H54 (cell line): ENCODE measurements at regions not wholly inside any gene's neighbourhood (a gene's known extent, or its start where the extent isn't known, plus 50 kb on each side); places are given as distances from the start of the nearest gene placed in this dataset.
"Not testable (repeated sequence)": the region's sequence is repeated elsewhere in the genome, so short reads cannot be mapped to it uniquely, and the experiment has no call there.

Experiments
- DNase-seq: peaks from one replicate; pipeline ENCODE4 v3.0.0; 2011; ENCODE audit warnings: low spot score, mixed read lengths; ENCODE audit not compliant: insufficient read length
- FAIRE-seq: peaks from 3 replicates; lab custom pipeline; 2011; peaks lifted over from hg19 to GRCh38; lab: Jason Lieb, UNC
- POLR2A ChIP-seq: IDR thresholded peaks from 2 replicates; pipeline ENCODE4 v1.6.1; 2011; ENCODE audit warnings: low read depth, mild to moderate bottlenecking, low read length

DNA sequence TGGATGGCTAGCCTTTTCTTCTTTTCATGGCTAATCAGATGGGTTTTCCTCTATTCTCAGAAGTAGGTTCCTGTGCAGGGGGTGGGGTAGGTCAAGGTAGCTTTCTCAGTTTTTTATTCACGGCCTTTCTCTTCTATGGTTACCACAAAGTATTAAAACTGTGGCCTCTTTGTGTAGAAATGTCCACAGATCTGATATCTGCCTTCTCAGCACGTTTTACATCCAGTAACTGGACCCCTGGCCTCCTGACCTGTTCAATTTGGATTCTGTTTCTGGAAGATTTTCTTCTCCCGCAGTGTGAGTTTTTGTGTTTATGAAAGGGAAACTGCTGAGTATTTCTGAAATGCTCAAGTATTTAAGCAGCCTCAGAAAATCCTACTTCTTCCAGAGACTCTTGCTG, 688.5 kb downstream of the RAPGEF2 start:
- no peak for DNase-seq
- no peak for FAIRE-seq
- no peak for TF ChIP-seq POLR2A

DNA sequence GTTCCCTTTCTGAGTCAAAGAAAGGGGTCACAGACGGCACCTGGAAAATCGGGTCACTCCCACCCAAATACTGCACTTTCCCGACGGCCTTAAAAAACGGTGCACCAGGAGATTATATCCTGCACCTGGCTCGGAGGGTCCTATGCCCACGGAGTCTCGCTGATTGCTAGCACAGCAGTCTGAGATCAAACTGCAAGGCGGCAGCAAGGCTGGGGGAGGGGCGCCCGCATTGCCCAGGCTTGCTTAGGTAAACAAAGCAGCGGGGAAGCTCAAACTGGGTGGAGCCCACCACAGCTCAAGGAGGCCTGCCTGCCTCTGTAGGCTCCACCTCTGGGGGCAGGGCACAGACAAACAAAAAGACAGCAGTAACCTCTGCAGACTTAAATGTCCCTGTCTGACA, 701.7 kb downstream of the RAPGEF2 start:
- FAIRE-seq, DNase-seq: not testable (repeated sequence)

DNA sequence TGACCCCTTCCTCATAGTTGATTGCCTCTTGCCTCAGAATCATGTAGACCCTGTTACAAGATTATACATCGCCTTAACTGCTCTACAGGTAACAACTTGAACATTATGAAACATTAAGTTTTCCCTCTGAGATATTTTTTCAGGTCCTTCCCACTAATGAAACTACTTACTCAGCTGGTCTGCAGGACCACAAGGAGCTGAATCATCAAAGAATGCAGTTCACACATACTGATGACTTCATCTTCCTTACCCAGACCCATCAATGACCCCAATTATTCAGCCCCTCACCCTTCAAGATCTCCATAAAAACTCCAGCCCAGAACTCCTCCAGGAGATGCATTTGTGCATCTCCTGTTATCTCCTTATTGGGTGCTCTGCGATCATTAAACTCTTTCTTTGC, 720.9 kb downstream of the RAPGEF2 start:
- DNase-seq (no peak), FAIRE-seq (no peak)
- TF ChIP-seq POLR2A: no peak

DNA sequence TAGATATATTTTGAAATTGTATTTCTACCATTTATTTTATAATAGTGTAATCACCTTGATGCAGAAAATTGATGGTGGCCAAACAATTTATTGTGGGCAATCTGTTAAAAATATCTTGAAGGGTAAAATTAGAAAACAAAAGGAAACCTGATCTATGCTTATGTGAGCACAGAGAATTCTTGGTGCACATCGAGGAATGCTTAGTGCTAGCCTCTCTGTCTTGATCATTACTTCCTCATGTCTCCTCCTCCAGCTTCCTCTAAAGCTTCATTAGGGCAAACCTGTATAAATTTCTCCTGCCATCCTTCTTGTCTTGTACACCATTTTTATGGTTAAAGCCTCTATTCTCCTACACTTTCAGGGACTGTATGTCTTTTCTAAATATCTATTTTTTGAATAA, 725.8 kb downstream of the RAPGEF2 start:
- FAIRE-seq: no peak
- no peak for TF ChIP-seq POLR2A
- no peak for DNase-seq

DNA sequence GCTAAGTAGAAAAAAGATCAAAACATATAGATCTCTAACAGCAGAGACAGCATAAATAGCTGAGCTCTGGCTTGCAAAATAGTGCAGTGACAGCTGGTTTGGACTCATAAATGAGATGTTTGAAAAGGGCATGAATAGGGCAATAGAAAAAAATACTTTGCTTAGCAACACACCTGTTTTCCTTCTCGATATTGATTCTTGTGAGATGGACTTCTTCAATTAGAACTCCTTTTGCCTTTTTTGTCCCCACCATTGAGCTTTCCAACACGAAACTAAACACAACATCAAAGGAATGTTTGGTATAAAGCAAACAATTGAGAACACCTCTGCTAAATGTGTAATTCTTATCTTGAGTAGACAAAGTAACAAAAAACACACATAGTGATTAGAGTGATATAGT, 726.3 kb downstream of the RAPGEF2 start:
- FAIRE-seq: no peak
- TF ChIP-seq POLR2A: no peak
- no peak for DNase-seq

DNA sequence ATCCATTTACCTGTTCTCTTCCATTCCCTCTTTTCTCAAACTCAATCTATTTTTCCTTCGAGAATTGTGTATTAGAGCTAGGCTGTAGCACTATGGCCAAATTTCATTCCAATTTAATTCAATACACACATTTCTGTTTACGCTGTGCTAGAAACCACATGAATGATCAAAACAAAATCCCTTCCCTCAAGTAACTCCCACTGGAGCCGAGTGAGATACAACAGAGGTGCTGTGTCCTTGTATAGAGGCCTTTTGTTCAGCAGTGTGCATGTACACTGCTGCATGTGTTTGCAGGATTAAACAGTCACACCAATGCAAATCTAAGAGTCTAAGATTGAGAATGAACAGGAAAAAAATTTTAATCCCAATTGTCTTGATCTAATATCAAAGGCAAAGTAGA, 734.2 kb downstream of the RAPGEF2 start:
- no peak for TF ChIP-seq POLR2A
- no peak for DNase-seq
- no peak for FAIRE-seq

DNA sequence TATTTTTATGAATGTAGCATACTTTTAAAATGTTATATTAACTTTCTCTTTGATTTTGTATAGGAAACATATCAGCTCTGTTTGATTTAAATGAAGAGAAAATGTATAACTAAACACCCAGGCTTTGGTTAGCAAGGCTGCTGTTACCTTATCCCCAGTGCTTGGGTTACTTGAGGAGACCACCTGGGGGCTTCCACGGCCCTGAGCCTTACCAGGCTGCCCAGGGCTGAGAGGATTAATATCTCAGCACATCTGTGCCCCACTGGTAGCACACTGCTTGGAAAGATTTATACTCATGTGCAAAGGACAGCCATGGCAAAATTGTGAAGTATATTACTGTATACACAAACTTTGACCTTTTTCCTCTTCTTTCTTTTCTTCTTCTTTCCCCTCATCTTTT, 752.9 kb downstream of the RAPGEF2 start:
- FAIRE-seq (no peak), DNase-seq (no peak)
- TF ChIP-seq POLR2A: no peak

DNA sequence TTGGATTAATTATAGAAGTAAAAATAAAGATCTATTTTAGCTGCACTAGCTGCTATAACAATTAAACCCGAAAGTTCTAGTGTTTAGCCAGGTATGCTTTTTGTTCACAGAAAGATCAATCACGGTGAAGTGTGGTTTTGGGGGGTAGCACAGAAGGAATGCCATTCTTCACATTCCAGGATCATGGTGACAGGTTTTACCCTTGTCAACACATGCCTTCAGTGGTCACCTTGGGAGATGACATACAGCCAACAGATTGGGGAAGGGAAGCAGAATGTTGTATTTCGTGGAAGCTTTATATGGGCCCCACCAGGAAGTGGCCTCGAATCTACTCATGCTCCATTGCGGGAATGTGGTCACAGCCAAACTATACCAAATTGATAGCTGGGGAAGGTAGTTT, 753.6 kb downstream of the RAPGEF2 start:
- DNase-seq: no peak
- FAIRE-seq: no peak
- no peak for TF ChIP-seq POLR2A

DNA sequence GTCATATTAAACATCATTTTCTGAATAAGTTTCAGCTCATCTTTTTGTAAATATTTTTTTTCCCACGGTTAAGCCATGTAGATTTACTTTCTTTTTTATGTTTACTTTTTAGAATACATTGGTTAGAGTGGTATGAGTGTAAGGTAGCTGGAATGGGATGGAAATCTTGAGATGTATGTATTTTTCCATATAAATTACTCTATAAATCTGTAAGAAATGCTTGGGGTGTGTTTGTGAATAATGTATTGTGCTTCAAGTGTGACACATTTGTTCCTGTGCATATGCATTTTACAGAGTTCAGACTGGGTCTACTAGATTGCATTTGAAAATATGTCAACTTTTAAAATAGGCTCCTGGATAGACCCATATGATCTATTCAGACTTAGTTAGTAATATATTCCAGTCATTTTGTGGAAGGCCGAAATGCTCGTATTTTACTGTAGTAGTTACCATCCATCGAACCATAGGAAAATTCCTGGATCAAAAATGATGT, 756.8 kb downstream of the RAPGEF2 start:
- DNase-seq (no peak), FAIRE-seq (no peak)
- TF ChIP-seq POLR2A: no peak

DNA sequence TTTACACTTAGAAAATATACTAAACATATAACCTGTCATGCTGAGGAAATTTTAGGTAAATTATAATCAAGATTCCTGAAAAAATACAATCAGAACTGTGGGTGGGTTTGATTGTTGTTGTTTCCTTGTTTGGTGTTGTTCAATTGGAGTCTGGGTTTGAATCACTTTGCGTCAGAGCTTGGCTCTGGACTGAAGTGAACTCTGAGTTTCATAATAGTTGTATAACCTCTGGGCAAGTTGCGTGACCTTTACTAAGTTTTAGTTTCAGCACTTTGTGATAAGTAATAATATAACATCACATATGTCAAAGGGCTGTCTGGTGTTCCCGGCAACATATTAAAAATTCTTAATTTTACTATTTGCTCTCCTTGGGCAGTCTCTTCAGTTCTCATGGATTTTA, 758.1 kb downstream of the RAPGEF2 start:
- no peak for TF ChIP-seq POLR2A
- FAIRE-seq: no peak
- no peak for DNase-seq

DNA sequence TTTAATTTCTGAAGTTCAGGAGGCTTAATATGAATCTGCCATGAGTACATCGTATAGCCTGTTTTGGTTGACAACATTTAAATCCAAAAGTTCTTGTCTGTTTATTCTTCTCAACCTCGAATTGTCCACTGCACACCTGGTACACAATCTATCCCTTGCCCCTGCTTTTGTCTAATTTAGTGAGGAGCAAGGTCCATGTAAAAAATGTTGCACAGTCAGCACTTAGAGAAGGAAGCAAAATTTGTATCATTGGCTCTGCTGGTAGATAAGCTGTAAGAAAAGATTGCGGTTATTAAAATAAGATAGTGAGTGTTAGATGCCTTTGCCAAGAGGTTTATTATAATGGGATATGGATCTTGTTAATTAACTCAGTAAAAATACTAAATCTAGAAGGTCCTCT, 761.5 kb downstream of the RAPGEF2 start:
- no peak for TF ChIP-seq POLR2A
- FAIRE-seq: no peak
- no peak for DNase-seq

DNA sequence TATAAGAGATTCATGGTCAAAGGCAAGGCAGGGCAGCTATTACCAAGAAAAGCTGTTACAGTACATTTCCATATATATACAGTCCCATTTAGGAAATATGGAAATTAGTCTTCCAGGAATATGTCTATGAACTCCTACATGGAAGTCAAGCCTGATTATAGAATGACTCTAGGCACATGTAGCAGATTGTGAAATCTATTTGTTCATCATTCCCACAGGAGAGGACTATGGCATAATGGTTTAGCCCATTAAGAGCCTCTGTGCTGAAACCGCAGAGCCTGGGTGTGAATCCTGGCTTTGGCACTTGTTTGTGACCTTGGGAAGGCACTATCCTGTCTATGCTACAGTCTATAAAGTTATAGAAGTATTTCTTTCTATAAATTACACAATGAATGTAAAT, 764.8 kb downstream of the RAPGEF2 start:
- no peak for FAIRE-seq
- DNase-seq: no peak
- TF ChIP-seq POLR2A: no peak

DNA sequence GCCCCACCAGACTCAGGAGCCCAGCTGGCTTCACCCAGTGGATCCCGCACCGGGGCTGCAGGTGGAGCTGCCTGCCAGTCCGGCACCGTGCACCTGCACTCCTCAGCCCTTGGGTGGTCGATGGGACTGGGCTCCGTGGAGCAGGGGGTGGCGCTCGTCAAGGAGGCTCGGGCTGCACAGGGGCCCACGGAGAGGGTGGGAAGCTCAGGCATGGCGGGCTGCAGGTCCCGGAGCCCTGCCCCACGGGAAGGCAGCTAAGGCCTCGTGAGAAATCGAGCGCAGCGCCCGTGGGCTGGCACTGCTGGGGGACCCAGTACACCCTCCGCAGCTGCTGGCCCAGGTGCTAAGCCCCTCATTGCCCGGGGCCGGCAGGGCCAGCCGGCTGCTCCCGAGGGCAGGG, 766.1 kb downstream of the RAPGEF2 start:
- not testable (repeated sequence) for DNase-seq, FAIRE-seq

DNA sequence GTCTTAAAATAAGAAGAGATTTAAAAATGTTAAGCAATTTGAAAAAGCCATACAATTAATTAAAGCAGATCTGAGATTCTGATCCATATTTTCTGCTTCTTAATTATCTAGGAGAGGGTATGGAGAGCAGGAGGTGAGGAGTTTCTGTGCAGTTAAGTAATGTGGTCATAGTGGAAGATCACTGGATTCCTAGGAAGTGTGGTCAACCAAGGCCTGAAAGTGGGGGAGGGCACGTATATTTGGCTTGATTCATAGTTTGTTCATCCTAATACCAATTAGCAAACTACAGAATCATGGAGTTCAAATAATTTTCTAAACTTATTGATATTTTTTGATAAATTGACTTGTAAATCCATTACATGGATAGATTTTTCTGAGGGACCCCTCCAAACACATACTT, 768.3 kb downstream of the RAPGEF2 start:
- no peak for DNase-seq
- no peak for TF ChIP-seq POLR2A
- no peak for FAIRE-seq

DNA sequence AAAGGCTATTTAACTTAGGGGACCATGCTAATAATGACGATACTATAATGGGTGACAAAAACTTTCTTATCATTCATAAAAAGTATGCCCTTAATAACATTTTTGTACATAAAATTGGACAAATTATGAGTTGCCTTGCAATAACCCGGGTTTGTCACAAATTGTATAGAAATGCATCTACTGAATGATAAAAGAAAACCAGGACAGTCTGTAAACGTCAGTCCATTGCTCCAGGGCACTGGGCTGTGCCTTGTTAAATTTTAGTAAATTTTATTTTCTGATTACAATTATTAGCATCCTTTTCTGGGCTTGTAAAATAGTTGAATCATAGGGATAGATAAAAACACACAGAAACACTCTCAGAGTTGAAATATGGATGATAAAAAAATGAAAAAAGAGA, 778.3 kb downstream of the RAPGEF2 start:
- no peak for TF ChIP-seq POLR2A
- no peak for DNase-seq
- no peak for FAIRE-seq

DNA sequence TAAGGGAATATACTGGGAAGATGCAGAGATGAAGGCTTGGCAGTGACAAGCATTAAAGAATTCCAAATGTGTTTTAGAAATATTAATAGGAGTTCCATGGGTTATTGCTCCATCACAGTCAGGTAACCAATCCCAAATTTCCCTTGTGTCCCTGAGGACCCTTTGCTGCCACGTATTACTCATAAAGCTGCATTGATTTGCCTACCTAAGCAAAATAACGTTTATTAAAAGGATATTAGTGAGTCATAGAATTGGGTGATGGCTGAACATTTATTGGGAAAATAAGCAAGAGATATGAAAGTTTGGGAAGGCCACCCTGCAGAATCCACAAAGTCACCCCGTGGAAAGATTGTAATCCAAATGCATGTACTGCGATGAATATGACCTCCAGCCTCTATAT, 782.1 kb downstream of the RAPGEF2 start:
- TF ChIP-seq POLR2A: no peak
- DNase-seq (no peak), FAIRE-seq (no peak)
